Liver (tissue), 8 donors: ENCODE measurements at regions not wholly inside any gene's neighbourhood (a gene's known extent, or its start where the extent isn't known, plus 50 kb on each side); places are given as distances from the start of the nearest gene placed in this dataset.

Experiments
- DNase-seq: peaks from one replicate; pipeline ENCODE4 v3.0.0-alpha.2; 2017; ENCODE audit warnings: low spot score
- H3K27ac ChIP-seq, 2 donors: one replicate each; pipeline ENCODE4 v1.7.0; 2013; ENCODE audit warnings: inconsistent platforms in 2 of 2, low read length in 2 of 2, control low read depth in 1 of 2, low read depth in 1 of 2, mild to moderate bottlenecking in 1 of 2
- H3K27me3 ChIP-seq, 4 donors: one replicate each; pipeline versions ENCODE4 v1.6.1 to v1.7.0; 2013; ENCODE audit warnings: low read length in 3 of 4, inconsistent platforms in 1 of 4, mild to moderate bottlenecking in 1 of 4, moderate library complexity in 1 of 4; ENCODE audit not compliant: control insufficient read depth in 4 of 4, insufficient read depth in 4 of 4
- H3K36me3 ChIP-seq, 4 donors: one replicate each; pipeline versions ENCODE4 v1.6.1 to v1.7.0; 2013; ENCODE audit warnings: low read length in 3 of 4, mild to moderate bottlenecking in 3 of 4, low read depth in 1 of 4, moderate library complexity in 1 of 4; ENCODE audit not compliant: control insufficient read depth in 4 of 4, insufficient read depth in 3 of 4
- H3K4me1 ChIP-seq, 4 donors: one replicate each; pipeline versions ENCODE4 v1.6.1 to v1.7.0; 2013; ENCODE audit warnings: low read length in 3 of 4, mild to moderate bottlenecking in 3 of 4, moderate library complexity in 1 of 4; ENCODE audit not compliant: control insufficient read depth in 4 of 4, insufficient read depth in 4 of 4
- H3K4me3 ChIP-seq, 3 donors: one replicate each; pipeline versions ENCODE4 v1.6.1 to v1.7.0; 2013; ENCODE audit warnings: low read length in 3 of 3, control low read depth in 1 of 3, low read depth in 1 of 3, mild to moderate bottlenecking in 1 of 3
- H3K9ac ChIP-seq, 2 donors: one replicate each; pipeline ENCODE4 v1.7.0; 2013; ENCODE audit warnings: low read length in 2 of 2, mild to moderate bottlenecking in 2 of 2, moderate library complexity in 2 of 2, control low read depth in 1 of 2, low read depth in 1 of 2
- H3K9me3 ChIP-seq, 4 donors: one replicate each; pipeline versions ENCODE4 v1.6.1 to v1.7.0; 2013; ENCODE audit warnings: low read length in 3 of 4; ENCODE audit not compliant: control insufficient read depth in 4 of 4
- ATF3 ChIP-seq: IDR thresholded peaks from 2 replicates; pipeline ENCODE4 v1.6.1; 2016; ENCODE audit warnings: antibody characterized with exemption
- CTCF ChIP-seq: fragments of 150-350 bp; IDR thresholded peaks from 2 replicates; pipeline ENCODE4 v1.5.1; 2017; ENCODE audit warnings: improper control_type of control experiment, low read depth, low read length; ENCODE audit not compliant: missing input control
- EGR1 ChIP-seq, 2 donors: IDR thresholded peaks; 2 replicates each; pipeline ENCODE4 v1.6.1; 2016 to 2018; ENCODE audit warnings: antibody characterized with exemption in 2 of 2, low read depth in 2 of 2
- FOXA1 ChIP-seq: IDR thresholded peaks from 2 replicates; pipeline ENCODE4 v1.6.1; 2016; ENCODE audit warnings: antibody characterized with exemption
- FOXA2 ChIP-seq: IDR thresholded peaks from 2 replicates; pipeline ENCODE4 v1.6.1; 2016; ENCODE audit warnings: antibody characterized with exemption
- GABPA ChIP-seq, 2 donors: IDR thresholded peaks in 1 of 2; conservative IDR thresholded peaks in 1 of 2; 2 replicates each; pipeline ENCODE4 v1.6.1; 2016; ENCODE audit warnings: antibody characterized with exemption in 2 of 2, mild to moderate bottlenecking in 1 of 2, moderate library complexity in 1 of 2
- HNF4A ChIP-seq, 2 donors: conservative IDR thresholded peaks; 2 replicates each; pipeline ENCODE4 v1.6.1; 2016; ENCODE audit warnings: antibody characterized with exemption in 2 of 2, mild to moderate bottlenecking in 2 of 2
- HNF4G ChIP-seq: IDR thresholded peaks from 2 replicates; pipeline ENCODE4 v1.6.1; 2016; ENCODE audit warnings: antibody characterized with exemption
- JUND ChIP-seq, 2 donors: IDR thresholded peaks; 2 replicates each; pipeline ENCODE4 v1.6.1; 2016; ENCODE audit warnings: antibody characterized with exemption in 2 of 2
- MAX ChIP-seq: IDR thresholded peaks from 2 replicates; pipeline ENCODE4 v1.6.1; 2016; ENCODE audit warnings: antibody characterized with exemption
- NR2F2 ChIP-seq: IDR thresholded peaks from 2 replicates; pipeline ENCODE4 v1.6.1; 2016; ENCODE audit warnings: antibody characterized with exemption
- RAD21 ChIP-seq, 2 donors: IDR thresholded peaks; 2 replicates each; pipeline ENCODE4 v1.6.1; 2016; ENCODE audit warnings: antibody characterized with exemption in 2 of 2, mild to moderate bottlenecking in 2 of 2
- REST ChIP-seq: IDR thresholded peaks from 2 replicates; pipeline ENCODE4 v1.6.1; 2016; ENCODE audit warnings: antibody characterized with exemption, mild to moderate bottlenecking
- RXRA ChIP-seq, 2 donors: IDR thresholded peaks; 2 replicates each; pipeline ENCODE4 v1.6.1; 2017 to 2018; ENCODE audit warnings: antibody characterized with exemption in 2 of 2, mild to moderate bottlenecking in 1 of 2
- SP1 ChIP-seq: IDR thresholded peaks from 2 replicates; pipeline ENCODE4 v1.6.1; 2018; ENCODE audit warnings: antibody characterized with exemption, mild to moderate bottlenecking
- TAF1 ChIP-seq: conservative IDR thresholded peaks from 2 replicates; pipeline ENCODE4 v1.6.1; 2016; ENCODE audit warnings: antibody characterized with exemption, mild to moderate bottlenecking
- YY1 ChIP-seq: IDR thresholded peaks from 2 replicates; pipeline ENCODE4 v1.6.1; 2016; ENCODE audit warnings: antibody characterized with exemption, mild to moderate bottlenecking
- ZBTB33 ChIP-seq: IDR thresholded peaks from 2 replicates; pipeline ENCODE4 v1.6.1; 2016; ENCODE audit warnings: antibody characterized with exemption
- WGBS: extraction: QIAGEN DNeasy Blood & Tissue Kit; methylation state at CpG from one replicate; pipeline ENCODE4 v1.1.7; 2013; 5-methylcytosine and 5-hydroxymethylcytosine counted together
- donor health status: healthy.
- donor health status: healthy.
- donor health status: healthy.
- donor health status: healthy.
- donor health status: healthy.

- no peak for TF ChIP-seq REST
- TF ChIP-seq EGR1 (IDR thresholded peaks at IDR 0.05; ENCODE audit: low read depth in 2 of 2) = no peak
- TF ChIP-seq ATF3 = no peak
- no peak for TF ChIP-seq RXRA (IDR thresholded peaks at IDR 0.05)
- no peak for TF ChIP-seq NR2F2
- no peak for TF ChIP-seq HNF4G
These were observed 503.5 kb downstream of the EDEM1 start (continued) for GRCh38 chr3:5690904-5691532.

GRCh38 chr3:5692446-5692845 is 504.9 kb downstream of the EDEM1 start:
- H3K9ac ChIP-seq = no peak overlapping the region
- no peaks in the 10 kb centered on the region for H3K27me3 ChIP-seq
- DNase-seq = no peak
- no peak overlapping the region for H3K4me3 ChIP-seq
- TF ChIP-seq HNF4G (no peak), EGR1 (IDR thresholded peaks at IDR 0.05; ENCODE audit: low read depth in 2 of 2) (no peak), CTCF (no peak), HNF4A (conservative IDR thresholded peaks at IDR 0.05) (no peak), SP1 (no peak), GABPA (IDR thresholded peaks at IDR 0.05 in 1 of 2, conservative IDR thresholded peaks at IDR 0.05 in 1 of 2) (no peak), RAD21 (IDR thresholded peaks at IDR 0.05) (no peak), YY1 (no peak), RXRA (IDR thresholded peaks at IDR 0.05) (no peak), REST (no peak), FOXA2 (no peak), JUND (IDR thresholded peaks at IDR 0.05) (no peak), TAF1 (no peak), ATF3 (no peak), FOXA1 (no peak), MAX (no peak), ZBTB33 (no peak), NR2F2 (no peak)
- 73% methylated on average over 7 of the region's 7 CpGs for WGBS
- peaks cover 0 to 19% (median 9%) of the 10 kb centered on the region in 4 donors for H3K9me3 ChIP-seq
- H3K4me1 ChIP-seq = no peaks in the 10 kb centered on the region
- H3K27ac ChIP-seq = no peak overlapping the region
- H3K36me3 ChIP-seq = no peaks in the 10 kb centered on the region
